ENCODE measurements at regions not wholly inside any gene's neighbourhood (a gene's known extent, or its start where the extent isn't known, plus 50 kb on each side); places are given as distances from the start of the nearest gene placed in this dataset.

DNA sequence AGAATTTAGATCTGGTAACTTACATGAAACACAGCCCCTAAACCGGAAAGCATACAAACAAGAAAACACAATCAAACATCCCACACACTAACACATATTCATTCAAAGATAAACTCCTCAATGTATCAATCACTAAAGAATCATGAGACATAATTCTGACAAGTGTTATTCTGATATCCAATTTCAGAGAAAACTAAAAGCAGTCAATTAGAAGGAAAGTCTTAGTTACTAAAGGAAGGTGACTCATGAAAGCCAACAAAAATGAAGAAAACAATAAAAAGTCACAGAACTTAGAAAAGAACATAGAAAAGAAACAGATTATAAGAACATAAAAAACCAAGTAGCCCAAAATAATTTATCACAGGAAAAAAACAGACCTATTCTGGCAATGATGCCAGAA lies 57.2 kb downstream of the ZZZ3 start:
- no peak for TF ChIP-seq EZH2 (IDR thresholded peaks at IDR 0.05; ENCODE audit: insufficient read depth, poor library complexity, severe bottlenecking)
- TF ChIP-seq EZH2phosphoT487 (IDR thresholded peaks at IDR 0.05; ENCODE audit: insufficient read depth, low read depth), result no peak

Measured in GM23248 (cell line).